Smooth muscle cell (in vitro differentiated cells): ENCODE measurements at regions not wholly inside any gene's neighbourhood (a gene's known extent, or its start where the extent isn't known, plus 50 kb on each side); places are given as distances from the start of the nearest gene placed in this dataset.

Experiments
- DNase-seq: peaks from one replicate; lab custom pipeline; 2025; ENCODE audit not compliant: unreplicated experiment; lab: John Stamatoyannopoulos, UW
- H2AFZ ChIP-seq: fragments of 200-600 bp; sonication (generic); 2 replicates; pipeline ENCODE4 v1.6.0; 2016; ENCODE audit warnings: antibody characterized with exemption, low read depth, mild to moderate bottlenecking
- H3F3A ChIP-seq: fragments of 200-600 bp; sonication (generic); 2 replicates; pipeline ENCODE4 v1.6.0; 2017; ENCODE audit warnings: antibody characterized with exemption, low read depth
- H3K27ac ChIP-seq: fragments of 200-600 bp; sonication (generic); 2 replicates; pipeline ENCODE4 v1.5.1; 2016; ENCODE audit warnings: low read depth, mild to moderate bottlenecking
- H3K27me3 ChIP-seq: fragments of 200-600 bp; sonication (generic); 2 replicates; pipeline ENCODE4 v1.6.1; 2016; ENCODE audit warnings: low read depth, mild to moderate bottlenecking
- H3K36me3 ChIP-seq: fragments of 200-600 bp; sonication (generic); 2 replicates; pipeline ENCODE4 v1.5.1; 2016; ENCODE audit warnings: low read depth
- H3K4me1 ChIP-seq: fragments of 200-600 bp; sonication (generic); 2 replicates; pipeline ENCODE4 v1.5.1; 2016; ENCODE audit warnings: low read depth
- H3K4me2 ChIP-seq: fragments of 200-600 bp; sonication (generic); 2 replicates; pipeline ENCODE4 v1.6.0; 2016; ENCODE audit warnings: mild to moderate bottlenecking
- H3K4me3 ChIP-seq: fragments of 200-600 bp; sonication (generic); 2 replicates; pipeline ENCODE4 v1.5.1; 2016; ENCODE audit warnings: mild to moderate bottlenecking
- H3K79me2 ChIP-seq: fragments of 200-600 bp; sonication (generic); 2 replicates; pipeline ENCODE4 v1.6.0; 2016; ENCODE audit warnings: low read depth, mild to moderate bottlenecking
- H3K9ac ChIP-seq: fragments of 200-600 bp; sonication (generic); 2 replicates; pipeline ENCODE4 v1.6.0; 2016; ENCODE audit warnings: low read depth
- H3K9me3 ChIP-seq: fragments of 200-600 bp; sonication (generic); replicated peaks from 2 replicates; pipeline ENCODE4 v1.5.1; 2016; ENCODE audit warnings: low read depth
- H4K20me1 ChIP-seq: fragments of 200-600 bp; sonication (generic); 2 replicates; pipeline ENCODE4 v1.6.0; 2016; ENCODE audit warnings: low read depth
- WGBS: methylation state at CpG from one replicate; pipeline ENCODE4 v1.1.7; 2016; ENCODE audit warnings: low lambda C conversion rate; 5-methylcytosine and 5-hydroxymethylcytosine counted together
- TF ChIP-seq, protein P1 (sequence below): fragments of 200-600 bp; sonication (generic); IDR thresholded peaks from 2 replicates; pipeline ENCODE4 v1.5.1; 2017; ENCODE audit warnings: borderline replicate concordance, mild to moderate bottlenecking, antibody characterized with exemption; ENCODE audit not compliant: insufficient read depth, poor library complexity, severe bottlenecking

GRCh38 chr7:155154586-155154985, 84.5 kb downstream of the HTR5A start:
- H3K79me2 ChIP-seq, result no peaks in the 10 kb centered on the region
- no peak overlapping the region for H3K4me2 ChIP-seq
- H3K36me3 ChIP-seq, result no peaks in the 10 kb centered on the region
- H3K27ac ChIP-seq, result no peak overlapping the region
- H3K9me3 ChIP-seq, result no peaks in the 10 kb centered on the region
- no peak overlapping the region for H2AFZ ChIP-seq
- 80% methylated on average over 10 of the region's 10 CpGs for WGBS
- DNase-seq, result no peak
- H3K4me1 ChIP-seq, result no peaks in the 10 kb centered on the region
- TF ChIP-seq, protein P1, sequence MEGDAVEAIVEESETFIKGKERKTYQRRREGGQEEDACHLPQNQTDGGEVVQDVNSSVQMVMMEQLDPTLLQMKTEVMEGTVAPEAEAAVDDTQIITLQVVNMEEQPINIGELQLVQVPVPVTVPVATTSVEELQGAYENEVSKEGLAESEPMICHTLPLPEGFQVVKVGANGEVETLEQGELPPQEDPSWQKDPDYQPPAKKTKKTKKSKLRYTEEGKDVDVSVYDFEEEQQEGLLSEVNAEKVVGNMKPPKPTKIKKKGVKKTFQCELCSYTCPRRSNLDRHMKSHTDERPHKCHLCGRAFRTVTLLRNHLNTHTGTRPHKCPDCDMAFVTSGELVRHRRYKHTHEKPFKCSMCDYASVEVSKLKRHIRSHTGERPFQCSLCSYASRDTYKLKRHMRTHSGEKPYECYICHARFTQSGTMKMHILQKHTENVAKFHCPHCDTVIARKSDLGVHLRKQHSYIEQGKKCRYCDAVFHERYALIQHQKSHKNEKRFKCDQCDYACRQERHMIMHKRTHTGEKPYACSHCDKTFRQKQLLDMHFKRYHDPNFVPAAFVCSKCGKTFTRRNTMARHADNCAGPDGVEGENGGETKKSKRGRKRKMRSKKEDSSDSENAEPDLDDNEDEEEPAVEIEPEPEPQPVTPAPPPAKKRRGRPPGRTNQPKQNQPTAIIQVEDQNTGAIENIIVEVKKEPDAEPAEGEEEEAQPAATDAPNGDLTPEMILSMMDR, result no peak
- no peaks in the 10 kb centered on the region for H3K27me3 ChIP-seq
- no peak overlapping the region for H3K4me3 ChIP-seq
- H3K9ac ChIP-seq, result no peak overlapping the region
- no peaks in the 10 kb centered on the region for H4K20me1 ChIP-seq
- no peaks in the 10 kb centered on the region for H3F3A ChIP-seq

DNA sequence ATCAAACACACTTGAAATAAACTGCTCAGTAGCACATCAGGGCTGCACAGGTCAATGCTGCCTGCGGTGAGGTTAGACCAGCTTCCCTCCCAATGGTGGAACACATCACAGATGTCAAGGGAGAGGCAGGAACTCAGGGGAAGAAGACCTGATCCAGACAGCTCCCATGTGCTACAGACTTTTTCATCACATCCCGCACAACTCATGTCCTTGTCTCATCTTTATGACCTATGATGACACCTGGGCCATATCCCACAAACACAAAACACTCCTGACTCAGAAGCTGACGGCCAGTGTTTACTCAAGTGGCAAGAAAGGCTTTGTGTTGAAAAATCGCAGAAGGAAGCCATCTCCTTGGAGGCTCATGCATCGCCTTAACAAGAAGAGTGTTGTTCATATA, 91.6 kb downstream of the HTR5A start:
- no peak for DNase-seq
- no peaks in the 10 kb centered on the region for H3K79me2 ChIP-seq
- H3K4me1 ChIP-seq, result no peaks in the 10 kb centered on the region
- H3K9ac ChIP-seq, result no peak overlapping the region
- no peak overlapping the region for H3K4me2 ChIP-seq
- WGBS, result 87% methylated on average over 5 of the region's 5 CpGs
- no peaks in the 10 kb centered on the region for H3K9me3 ChIP-seq
- no peaks in the 10 kb centered on the region for H4K20me1 ChIP-seq
- H3F3A ChIP-seq, result no peaks in the 10 kb centered on the region
- TF ChIP-seq, protein P1, result no peak
- H3K4me3 ChIP-seq, result no peak overlapping the region
- no peak overlapping the region for H3K27ac ChIP-seq
- no peaks in the 10 kb centered on the region for H3K27me3 ChIP-seq
- H2AFZ ChIP-seq, result no peak overlapping the region
- no peaks in the 10 kb centered on the region for H3K36me3 ChIP-seq

DNA sequence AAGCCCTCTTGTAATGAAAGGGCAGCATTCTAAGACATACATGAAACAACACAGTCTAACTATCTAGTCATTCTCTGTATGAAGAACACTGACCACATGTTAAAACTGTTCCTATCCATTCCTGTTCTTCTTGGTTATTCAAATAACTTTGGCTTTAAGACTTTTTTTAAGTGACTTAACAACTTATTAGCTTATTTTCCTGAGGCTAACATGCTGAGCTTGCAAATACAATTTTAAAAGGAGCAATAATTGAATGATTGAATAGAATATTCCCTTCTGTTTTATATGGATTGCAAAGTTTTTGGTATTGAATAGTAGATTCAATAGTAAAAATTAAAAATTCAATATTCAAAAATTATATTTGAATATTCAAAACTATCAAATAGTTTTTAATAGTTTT, 92.3 kb downstream of the HTR5A start:
- no peaks in the 10 kb centered on the region for H3K27me3 ChIP-seq
- H3K27ac ChIP-seq, result no peak overlapping the region
- H3K79me2 ChIP-seq, result no peaks in the 10 kb centered on the region
- no peak overlapping the region for H3K4me3 ChIP-seq
- no peak overlapping the region for H3K4me2 ChIP-seq
- no peak for DNase-seq
- no peak overlapping the region for H2AFZ ChIP-seq
- H3K4me1 ChIP-seq, result no peaks in the 10 kb centered on the region
- H3F3A ChIP-seq, result no peaks in the 10 kb centered on the region
- no peaks in the 10 kb centered on the region for H4K20me1 ChIP-seq
- no peak overlapping the region for H3K9ac ChIP-seq
- TF ChIP-seq, protein P1, result no peak
- H3K9me3 ChIP-seq, result no peaks in the 10 kb centered on the region
- no peaks in the 10 kb centered on the region for H3K36me3 ChIP-seq

DNA sequence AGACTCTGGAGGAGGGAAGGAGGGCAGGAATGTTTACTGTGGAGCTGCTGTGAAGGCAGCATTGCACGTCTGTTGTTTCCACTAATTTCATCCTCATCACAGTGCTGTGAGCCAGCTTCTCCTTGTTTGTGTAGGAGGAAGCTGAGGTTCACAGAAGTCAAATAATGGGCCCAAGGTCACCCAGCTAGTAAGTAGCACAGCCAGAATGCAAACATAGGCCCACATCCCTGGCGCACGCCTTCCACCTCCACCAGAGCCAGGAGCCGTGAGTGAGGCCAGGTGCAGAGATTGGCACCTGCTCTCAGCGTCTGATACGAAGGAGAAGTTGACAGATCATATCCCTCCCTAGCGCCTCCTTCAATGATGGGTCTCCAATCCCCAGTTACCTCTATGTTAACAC, 93.6 kb downstream of the HTR5A start:
- no peaks in the 10 kb centered on the region for H3K79me2 ChIP-seq
- no peaks in the 10 kb centered on the region for H3K9me3 ChIP-seq
- no peak overlapping the region for H3K9ac ChIP-seq
- TF ChIP-seq, protein P1, result no peak
- H3K4me3 ChIP-seq, result no peak overlapping the region
- no peaks in the 10 kb centered on the region for H4K20me1 ChIP-seq
- H3K4me1 ChIP-seq, result no peaks in the 10 kb centered on the region
- no peak overlapping the region for H3K27ac ChIP-seq
- no peaks in the 10 kb centered on the region for H3K36me3 ChIP-seq
- no peak for DNase-seq
- no peak overlapping the region for H2AFZ ChIP-seq
- H3F3A ChIP-seq, result no peaks in the 10 kb centered on the region
- no peak overlapping the region for H3K4me2 ChIP-seq
- H3K27me3 ChIP-seq, result no peaks in the 10 kb centered on the region
- WGBS, result 82% methylated on average over 7 of the region's 7 CpGs
